HCT116 (cell line): ENCODE measurements at regions not wholly inside any gene's neighbourhood (a gene's known extent, or its start where the extent isn't known, plus 50 kb on each side); places are given as distances from the start of the nearest gene placed in this dataset.

ENCODE experiments used
- ATAC-seq: fragments of 200-7000 bp; cut with Tn5 transposase; 2 replicates; pipeline ENCODE4 v1.9.1; 2020; ENCODE audit warnings: mild to moderate bottlenecking, moderate library complexity
- BruUV-seq: library from RNA; stranded (reverse); fragments of 400-500 nt; replicated peaks from 2 replicates; lab custom pipeline; 2021; lab: Mats Ljungman, UMichigan
- CTCF ChIA-PET: fragments of 300-600 bp; sonication (Branson Sonifier 250); formaldehyde crosslinking; loops from one replicate; lab custom pipeline; 2021; ENCODE audit warnings: antibody characterized with exemption; lab: Charles Lee
- POLR2A ChIA-PET: fragments of 300-600, 350-600 bp; sonication (Branson Sonifier 250); formaldehyde crosslinking; loops from one replicate; lab custom pipeline; 2021; ENCODE audit warnings: antibody characterized with exemption; lab: Charles Lee
- RAD21 ChIA-PET, 2 experiments: fragments of 300-600 bp; sonication (Branson Sonifier 250); formaldehyde crosslinking; loops; one replicate each; lab custom pipeline; 2023; ENCODE audit warnings: low total read pairs in 2 of 2; ENCODE audit not compliant: uncharacterized antibody in 2 of 2, unreplicated experiment in 2 of 2, low non-redundant PET in 1 of 2; lab: Charles Lee
- DNase-seq: peaks from one replicate; pipeline ENCODE4 v3.0.0-alpha.2; 2010; ENCODE audit warnings: low read depth, low spot score
- H2AFZ ChIP-seq: fragments of 200-600 bp; shearing (Covaris generic), sonication (generic); 2 replicates; pipeline ENCODE4 v1.6.1; 2017; ENCODE audit warnings: low read depth, mixed run types, mixed read lengths, antibody characterized with exemption, low read length; ENCODE audit not compliant: poor library complexity, severe bottlenecking
- H3K27ac ChIP-seq: 2 replicates; pipeline ENCODE4 v1.5.1; 2012; ENCODE audit warnings: low read depth, low read length
- H3K27me3 ChIP-seq: fragments of 200-600 bp; sonication (generic); 2 replicates; pipeline ENCODE4 v1.6.1; 2016; ENCODE audit warnings: mixed run types, low read length, mixed read lengths; ENCODE audit not compliant: insufficient read depth
- H3K36me3 ChIP-seq, 2 experiments: fragments of 200-500 bp in 1 of 2; fragments of 200-600 bp in 1 of 2; sonication (Bioruptor generic) in 1 of 2; sonication (generic) in 1 of 2; 2 replicates each; pipeline versions ENCODE4 v1.5.1 to v1.6.1; 2014 to 2016; ENCODE audit warnings: low read length in 2 of 2, inconsistent platforms in 1 of 2, mixed read lengths in 1 of 2, mixed run types in 1 of 2; ENCODE audit not compliant: insufficient read depth in 2 of 2, control insufficient read depth in 1 of 2
- H3K4me1 ChIP-seq, 2 experiments: fragments of 200-600 bp in 1 of 2; sonication (generic) in 1 of 2; 2 replicates each; pipeline versions ENCODE4 v1.5.1 to v1.6.1; 2012 to 2017; ENCODE audit warnings: low read length in 2 of 2, inconsistent platforms in 1 of 2, mild to moderate bottlenecking in 1 of 2, mixed read lengths in 1 of 2, mixed run types in 1 of 2, moderate library complexity in 1 of 2; ENCODE audit not compliant: insufficient read depth in 2 of 2, control insufficient read depth in 1 of 2
- H3K4me2 ChIP-seq: fragments of 200-600 bp; sonication (generic); 2 replicates; pipeline ENCODE4 v1.6.1; 2017; ENCODE audit warnings: mixed run types, low read length, mixed read lengths
- H3K4me3 ChIP-seq, 2 experiments: fragments of 200-600 bp in 1 of 2; sonication (generic) in 1 of 2; replicated peaks in 1 of 2; 2 replicates each; pipeline ENCODE4 v1.5.1; 2011 to 2016; ENCODE audit warnings: low read length in 2 of 2, control low read depth in 1 of 2, low read depth in 1 of 2, mild to moderate bottlenecking in 1 of 2, mixed read lengths in 1 of 2, mixed run types in 1 of 2
- H3K79me2 ChIP-seq: fragments of 200-600 bp; sonication (generic); 2 replicates; pipeline ENCODE4 v1.6.1; 2017; ENCODE audit warnings: mild to moderate bottlenecking, mixed run types, low read length, moderate library complexity, mixed read lengths; ENCODE audit not compliant: insufficient read depth
- H3K9ac ChIP-seq: fragments of 200-600 bp; sonication (generic); 2 replicates; pipeline ENCODE4 v1.6.1; 2016; ENCODE audit warnings: low read length, mixed read lengths
- H3K9me2 ChIP-seq: fragments of 200-600 bp; sonication (generic), shearing (Covaris generic); 2 replicates; pipeline ENCODE4 v1.6.1; 2017; ENCODE audit warnings: mixed run types, mild to moderate bottlenecking, moderate library complexity; ENCODE audit not compliant: insufficient read depth
- H3K9me3 ChIP-seq, 2 experiments: fragments of 200-500 bp in 1 of 2; fragments of 200-600 bp in 1 of 2; sonication (Bioruptor generic) in 1 of 2; sonication (generic) in 1 of 2; 2 replicates each; pipeline ENCODE4 v1.6.1; 2014 to 2017; ENCODE audit warnings: low read length in 2 of 2, mixed read lengths in 2 of 2, inconsistent platforms in 1 of 2, low read depth in 1 of 2, mild to moderate bottlenecking in 1 of 2, mixed run types in 1 of 2, moderate library complexity in 1 of 2; ENCODE audit not compliant: control insufficient read depth in 1 of 2, insufficient read depth in 1 of 2
- H4K20me1 ChIP-seq: fragments of 200-600 bp; sonication (generic), shearing (Covaris generic); 2 replicates; pipeline ENCODE4 v1.6.1; 2017; ENCODE audit warnings: mixed run types, mild to moderate bottlenecking, moderate library complexity; ENCODE audit not compliant: insufficient read depth
- ATF3 ChIP-seq: IDR thresholded peaks from 2 replicates; pipeline ENCODE4 v1.6.1; 2012
- CBX3 ChIP-seq: IDR thresholded peaks from 2 replicates; pipeline ENCODE4 v1.6.1; 2012; ENCODE audit warnings: low read depth
- CEBPB ChIP-seq: IDR thresholded peaks from 2 replicates; pipeline ENCODE4 v1.6.1; 2012; ENCODE audit warnings: low read depth
- CTCF ChIP-seq, 3 experiments: fragments of 200-600 bp in 1 of 3; sonication (generic) in 1 of 3; IDR thresholded peaks in 2 of 3; conservative IDR thresholded peaks in 1 of 3; 2 replicates each; pipeline ENCODE4 v1.5.1; 2012 to 2017; ENCODE audit warnings: low read depth in 2 of 3, low read length in 2 of 3, antibody characterized with exemption in 1 of 3, borderline replicate concordance in 1 of 3, control low read depth in 1 of 3, mild to moderate bottlenecking in 1 of 3, mixed read lengths in 1 of 3, mixed run types in 1 of 3, moderate library complexity in 1 of 3; ENCODE audit not compliant: insufficient read depth in 1 of 3
- EGR1 ChIP-seq: IDR thresholded peaks from 2 replicates; pipeline ENCODE4 v1.6.1; 2012; ENCODE audit warnings: low read depth
- EZH2 ChIP-seq: fragments of 200-600 bp; sonication (generic); IDR thresholded peaks from 2 replicates; pipeline ENCODE4 v1.6.1; 2017; ENCODE audit warnings: antibody characterized with exemption, mixed run types
- EZH2phosphoT487 ChIP-seq: fragments of 200-600 bp; IDR thresholded peaks from 2 replicates; pipeline ENCODE4 v1.6.1; 2018; ENCODE audit warnings: antibody characterized with exemption, borderline replicate concordance
- JUND ChIP-seq: IDR thresholded peaks from 2 replicates; pipeline ENCODE4 v1.6.1; 2012
- POLR2A ChIP-seq: IDR thresholded peaks from 2 replicates; pipeline ENCODE4 v1.7.0; 2011; ENCODE audit warnings: borderline replicate concordance; ENCODE audit not compliant: insufficient read depth, insufficient read length; ENCODE audit errors: extremely low read depth
- POLR2AphosphoS5 ChIP-seq: IDR thresholded peaks from 2 replicates; pipeline ENCODE4 v1.6.1; 2011; ENCODE audit warnings: mild to moderate bottlenecking, low read depth, low read length, moderate library complexity
- RAD21 ChIP-seq: IDR thresholded peaks from 2 replicates; pipeline ENCODE4 v1.6.1; 2012; ENCODE audit warnings: low read depth, mild to moderate bottlenecking
- REST ChIP-seq: IDR thresholded peaks from 2 replicates; pipeline ENCODE4 v1.6.1; 2012; ENCODE audit warnings: low read depth
- SP1 ChIP-seq: IDR thresholded peaks from 2 replicates; pipeline ENCODE4 v1.6.1; 2012; ENCODE audit warnings: low read depth
- SRF ChIP-seq: IDR thresholded peaks from 2 replicates; pipeline ENCODE4 v1.6.1; 2012; ENCODE audit warnings: low read depth
- TCF7L2 ChIP-seq: IDR thresholded peaks from 2 replicates; pipeline ENCODE4 v1.7.0; 2011; ENCODE audit warnings: borderline replicate concordance, inconsistent platforms; ENCODE audit not compliant: insufficient read depth, insufficient read length; ENCODE audit errors: extremely low read depth
- ZFX ChIP-seq: fragments of 450-650 bp; IDR thresholded peaks from 2 replicates; pipeline ENCODE4 v1.6.1; 2017
- ZNF274 ChIP-seq: fragments of 200-500 bp; sonication (Bioruptor generic); IDR thresholded peaks from 2 replicates; pipeline ENCODE4 v1.6.1; 2014; ENCODE audit warnings: mild to moderate bottlenecking, low read depth, low read length, inconsistent platforms
- intact Hi-C: fragments of 100-400 bp; cut with micrococcal nuclease; formaldehyde crosslinking; loops from 2 replicates; pipeline ENCODE4 v1.10.0; 2022
- TF ChIP-seq, protein P1 (sequence below): IDR thresholded peaks from 2 replicates; pipeline ENCODE4 v1.6.1; 2011; ENCODE audit warnings: mild to moderate bottlenecking, low read length, moderate library complexity; ENCODE audit not compliant: insufficient replicate concordance; ENCODE audit errors: extremely low read depth
- TF ChIP-seq, protein P2 (sequence below): IDR thresholded peaks from 2 replicates; pipeline ENCODE4 v1.6.1; 2012

GRCh38 chr10:3857318-3857717 lies 72.3 kb upstream of the KLF6 start:
- Histone ChIP-seq H2AFZ (no peak overlapping the region), H3K4me1 (peaks cover 18 to 20% of the 10 kb centered on the region in 2 experiments), H3K9me2 (no peaks in the 10 kb centered on the region), H3K36me3 (no peaks in the 10 kb centered on the region), H3K9ac (no peak overlapping the region), H3K27ac (no peak overlapping the region), H3K79me2 (no peaks in the 10 kb centered on the region), H3K4me2 (no peak overlapping the region), H4K20me1 (no peaks in the 10 kb centered on the region), H3K27me3 (no peaks in the 10 kb centered on the region), H3K4me3 (no peak overlapping the region), H3K9me3 (no peaks in the 10 kb centered on the region)
- ChIA-PET RAD21 (no interaction called here), POLR2A (no interaction called here), CTCF (no interaction called here)
- intact Hi-C loops = no loop called here
- no TSS peak for BruUV-seq
- TF ChIP-seq EGR1 = no peak
- no peak for TF ChIP-seq TCF7L2
- TF ChIP-seq JUND = no peak
- no peak for TF ChIP-seq ZNF274
- TF ChIP-seq CTCF (IDR thresholded peaks at IDR 0.05 in 2 of 3, conservative IDR thresholded peaks at IDR 0.05 in 1 of 3; ENCODE audit: borderline replicate concordance in 1 of 3, insufficient read depth in 1 of 3, low read depth in 2 of 3, low read length in 2 of 3) = no peak
- TF ChIP-seq REST = no peak
- TF ChIP-seq, protein P1, sequence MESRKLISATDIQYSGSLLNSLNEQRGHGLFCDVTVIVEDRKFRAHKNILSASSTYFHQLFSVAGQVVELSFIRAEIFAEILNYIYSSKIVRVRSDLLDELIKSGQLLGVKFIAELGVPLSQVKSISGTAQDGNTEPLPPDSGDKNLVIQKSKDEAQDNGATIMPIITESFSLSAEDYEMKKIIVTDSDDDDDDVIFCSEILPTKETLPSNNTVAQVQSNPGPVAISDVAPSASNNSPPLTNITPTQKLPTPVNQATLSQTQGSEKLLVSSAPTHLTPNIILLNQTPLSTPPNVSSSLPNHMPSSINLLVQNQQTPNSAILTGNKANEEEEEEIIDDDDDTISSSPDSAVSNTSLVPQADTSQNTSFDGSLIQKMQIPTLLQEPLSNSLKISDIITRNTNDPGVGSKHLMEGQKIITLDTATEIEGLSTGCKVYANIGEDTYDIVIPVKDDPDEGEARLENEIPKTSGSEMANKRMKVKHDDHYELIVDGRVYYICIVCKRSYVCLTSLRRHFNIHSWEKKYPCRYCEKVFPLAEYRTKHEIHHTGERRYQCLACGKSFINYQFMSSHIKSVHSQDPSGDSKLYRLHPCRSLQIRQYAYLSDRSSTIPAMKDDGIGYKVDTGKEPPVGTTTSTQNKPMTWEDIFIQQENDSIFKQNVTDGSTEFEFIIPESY = no peak
- no peak for TF ChIP-seq EZH2
- TF ChIP-seq SRF = no peak
- no peak for TF ChIP-seq EZH2phosphoT487
- TF ChIP-seq, protein P2, sequence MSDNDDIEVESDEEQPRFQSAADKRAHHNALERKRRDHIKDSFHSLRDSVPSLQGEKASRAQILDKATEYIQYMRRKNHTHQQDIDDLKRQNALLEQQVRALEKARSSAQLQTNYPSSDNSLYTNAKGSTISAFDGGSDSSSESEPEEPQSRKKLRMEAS = no peak
- TF ChIP-seq POLR2AphosphoS5 = no peak
- TF ChIP-seq POLR2A = no peak
- TF ChIP-seq CEBPB = no peak
- TF ChIP-seq SP1 = no peak
- no peak for TF ChIP-seq ATF3
- no peak for TF ChIP-seq RAD21
- no peak for TF ChIP-seq CBX3
- TF ChIP-seq ZFX = no peak
- DNase-seq = no peak
- no peak for ATAC-seq
